K562 (cell line): ENCODE measurements at regions not wholly inside any gene's neighbourhood (a gene's known extent, or its start where the extent isn't known, plus 50 kb on each side); places are given as distances from the start of the nearest gene placed in this dataset.

Source experiments
- ATAC-seq: fragments of 200-7000 bp; cut with Tn5 transposase; 3 replicates; pipeline ENCODE4 v1.9.1; 2020; ENCODE audit warnings: moderate library complexity
- BruUV-seq: library from RNA; stranded (reverse); fragments of 400-500 nt; replicated peaks from 2 replicates; lab custom pipeline; 2021; lab: Mats Ljungman, UMichigan
- CTCF ChIA-PET: fragments of 300-600 bp; formaldehyde crosslinking; extraction: SDS; loops from one replicate; lab custom pipeline; 2021; ENCODE audit warnings: low intra/inter-chr PET ratio; lab: Yijun Ruan, JAX
- POLR2A ChIA-PET: fragments of 300-600, 350-650 bp; sonication (Branson Sonifier 250); formaldehyde crosslinking; extraction: SDS; loops from one replicate; lab custom pipeline; 2021; ENCODE audit warnings: antibody characterized with exemption, inconsistent platforms; lab: Yijun Ruan, JAX
- DNase-seq, 4 experiments: peaks; one replicate each; pipeline versions ENCODE4 v3.0.0 to v3.0.0-alpha.2; 2011 to 2018; ENCODE audit warnings: low spot score in 3 of 4, mixed read lengths in 3 of 4; ENCODE audit errors: extremely low read depth in 1 of 4
- FAIRE-seq: peaks from 2 replicates; lab custom pipeline; 2011; peaks lifted over from hg19 to GRCh38; lab: Jason Lieb, UNC
- H2AFZ ChIP-seq: 2 replicates; pipeline ENCODE4 v1.6.0; 2011; ENCODE audit warnings: low read depth, low read length, control low read depth, inconsistent platforms
- H3K27ac ChIP-seq: fragments of 200-600 bp; 3 replicates; pipeline ENCODE4 v1.8.0; 2011; ENCODE audit warnings: low read depth, mild to moderate bottlenecking, control low read depth, inconsistent platforms, low read length, moderate library complexity, mixed read lengths; ENCODE audit errors: extremely low read depth
- H3K27me3 ChIP-seq, 2 experiments: fragments of 300-600 bp in 1 of 2; 2 replicates in 1 of 2; 3 replicates in 1 of 2; pipeline versions ENCODE4 v1.6.0 to v1.8.0; 2011; ENCODE audit warnings: inconsistent platforms in 2 of 2, low read length in 2 of 2, mild to moderate bottlenecking in 1 of 2, mixed read lengths in 1 of 2, moderate library complexity in 1 of 2; ENCODE audit not compliant: control insufficient read depth in 2 of 2, insufficient read depth in 2 of 2
- H3K36me3 ChIP-seq: fragments of 300-600 bp; 3 replicates; pipeline ENCODE4 v1.8.0; 2011; ENCODE audit warnings: mild to moderate bottlenecking, low read length, inconsistent platforms; ENCODE audit not compliant: control insufficient read depth, insufficient read depth
- H3K4me1 ChIP-seq, 2 experiments: fragments of 200-600 bp in 1 of 2; replicated peaks in 1 of 2; 2 replicates in 1 of 2; 3 replicates in 1 of 2; pipeline versions ENCODE4 v1.5.1 to v1.8.0; 2011; ENCODE audit warnings: inconsistent platforms in 2 of 2, low read length in 2 of 2, mild to moderate bottlenecking in 1 of 2, mixed read lengths in 1 of 2, moderate library complexity in 1 of 2; ENCODE audit not compliant: control insufficient read depth in 2 of 2, insufficient read depth in 2 of 2
- H3K4me2 ChIP-seq: 2 replicates; pipeline ENCODE4 v1.6.1; 2011; ENCODE audit warnings: low read length, control low read depth, inconsistent platforms, mixed read lengths; ENCODE audit not compliant: insufficient read depth
- H3K4me3 ChIP-seq: fragments of 200-600 bp; sonication (generic), shearing (Covaris generic); 2 replicates; pipeline ENCODE4 v1.5.1; 2016; ENCODE audit warnings: control low read depth, inconsistent platforms
- H3K79me2 ChIP-seq: fragments of 200-600 bp; 3 replicates; pipeline ENCODE4 v1.8.0; 2011; ENCODE audit warnings: low read length, inconsistent platforms; ENCODE audit not compliant: control insufficient read depth, insufficient read depth
- H3K9ac ChIP-seq, 2 experiments: 2 replicates each; pipeline versions ENCODE4 v1.6.0 to v1.6.1; 2011; ENCODE audit warnings: low read depth in 2 of 2, low read length in 2 of 2, control low read depth in 1 of 2, inconsistent platforms in 1 of 2, mild to moderate bottlenecking in 1 of 2, mixed read lengths in 1 of 2; ENCODE audit not compliant: insufficient read depth in 1 of 2
- H3K9me1 ChIP-seq: one replicate; pipeline ENCODE4 v1.6.0; 2011; ENCODE audit warnings: inconsistent platforms, mild to moderate bottlenecking, low read length, moderate library complexity; ENCODE audit not compliant: control insufficient read depth, insufficient read depth
- H3K9me3 ChIP-seq: replicated peaks from 2 replicates; pipeline ENCODE4 v1.5.1; 2011; ENCODE audit warnings: low read depth, low read length, inconsistent platforms; ENCODE audit not compliant: control insufficient read depth, insufficient read depth
- H4K20me1 ChIP-seq: replicated peaks from 2 replicates; pipeline ENCODE4 v1.6.1; 2011; ENCODE audit warnings: low read length, inconsistent platforms, mixed read lengths; ENCODE audit not compliant: control insufficient read depth, insufficient read depth
- ARID1B ChIP-seq: fragments of 450-650 bp; IDR thresholded peaks from 2 replicates; pipeline ENCODE4 v1.6.1; 2016; ENCODE audit warnings: antibody characterized with exemption, mild to moderate bottlenecking, inconsistent platforms
- GABPB1 ChIP-seq: sonication (generic); formaldehyde crosslinking; IDR thresholded peaks from 2 replicates; pipeline ENCODE4 v1.8.0; 2022; ENCODE audit warnings: mild to moderate bottlenecking, missing genetic modification reagents
- HEY1 ChIP-seq: fragments of 250-450 bp; sonication (Bioruptor Pico); IDR thresholded peaks from 2 replicates; pipeline ENCODE4 v1.5.0; 2020; ENCODE audit warnings: mild to moderate bottlenecking, moderate library complexity, borderline replicate concordance
- HINFP ChIP-seq: fragments of 450-650 bp; conservative IDR thresholded peaks from 2 replicates; pipeline ENCODE4 v1.6.1; 2016; ENCODE audit warnings: missing genetic modification characterization, low read depth, mild to moderate bottlenecking, control low read depth, missing compliant biosample characterization
- KLF1 ChIP-seq: fragments of 450-650 bp; IDR thresholded peaks from 2 replicates; pipeline ENCODE4 v1.6.1; 2016; ENCODE audit warnings: missing genetic modification characterization, missing compliant biosample characterization
- PHB2 ChIP-seq: fragments of 450-650 bp; IDR thresholded peaks from 2 replicates; pipeline ENCODE4 v1.6.1; 2017; ENCODE audit warnings: low read depth
- POLR2AphosphoS2 ChIP-seq: IDR thresholded peaks from 2 replicates; pipeline ENCODE4 v1.6.1; 2012; ENCODE audit warnings: low read length, improper control_type of control experiment
- RUNX1 ChIP-seq: sonication (generic); IDR thresholded peaks from 2 replicates; pipeline ENCODE4 v1.6.1; 2016; ENCODE audit warnings: antibody characterized with exemption, low read depth
- XRCC5 ChIP-seq: fragments of 200-400 bp; formaldehyde crosslinking; IDR thresholded peaks from 2 replicates; pipeline ENCODE4 v1.6.1; 2017; ENCODE audit warnings: low read depth, mild to moderate bottlenecking, low read length
- ZBTB1 ChIP-seq: sonication (generic); formaldehyde crosslinking; IDR thresholded peaks from 2 replicates; pipeline ENCODE4 v1.8.1; 2023; ENCODE audit warnings: missing genetic modification reagents, low read depth, mild to moderate bottlenecking, borderline replicate concordance
- ZNF384 ChIP-seq: IDR thresholded peaks from 2 replicates; pipeline ENCODE4 v1.6.1; 2012; ENCODE audit warnings: low read depth, low read length, improper control_type of control experiment
- WGBS: fragments of 100-300 bp; shearing (Covaris generic); methylation state at CpG from one replicate; pipeline ENCODE4 v1.1.6; 2016; ENCODE audit warnings: low coverage, mixed read lengths; ENCODE audit not compliant: insufficient coverage; ENCODE audit errors: missing lambda C conversion rate; 5-methylcytosine and 5-hydroxymethylcytosine counted together
- in situ Hi-C: fragments of 300-500 bp; cut with MboI; formaldehyde crosslinking; loops from 4 replicates; pipeline ENCODE4 v1.15.0; 2018; ENCODE audit warnings: inconsistent platforms, mixed read lengths
- intact Hi-C: fragments of 100-400 bp; cut with micrococcal nuclease; formaldehyde crosslinking; loops from 2 replicates; pipeline ENCODE4 v1.14.2; 2022

GRCh38 chr12:74964390-74964789 is 245.2 kb downstream of the KCNC2 start:
- no peak for TF ChIP-seq HINFP (tag)
- TF ChIP-seq PHB2 = no peak
- no peak for TF ChIP-seq ZBTB1 (CRISPR knock-in tag)
- TF ChIP-seq HEY1 (CRISPR knock-in tag) = no peak
- TF ChIP-seq ARID1B = no peak
- TF ChIP-seq ZNF384 = no peak
- TF ChIP-seq KLF1 (tag) = no peak
- no peak for TF ChIP-seq XRCC5
- TF ChIP-seq RUNX1 = no peak
- TF ChIP-seq GABPB1 (CRISPR knock-in tag) = no peak
- TF ChIP-seq POLR2AphosphoS2 = no peak
- H3K4me2 ChIP-seq = no peak overlapping the region
- 0% methylated on average over 2 of the region's 2 CpGs for WGBS

More at GRCh38 chr12:74964390-74964789, 245.2 kb downstream of the KCNC2 start:
- ATAC-seq (no peak), FAIRE-seq (no peak), DNase-seq (no peak)
- ChIA-PET CTCF (no interaction called here), POLR2A (no interaction called here)
- Histone ChIP-seq H3K9ac (no peak overlapping the region), H3K9me1 (no peaks in the 10 kb centered on the region), H3K4me1 (no peaks in the 10 kb centered on the region), H3K79me2 (no peaks in the 10 kb centered on the region), H4K20me1 (no peaks in the 10 kb centered on the region), H2AFZ (no peak overlapping the region), H3K36me3 (no peaks in the 10 kb centered on the region), H3K9me3 (no peaks in the 10 kb centered on the region), H3K4me3 (no peak overlapping the region), H3K27me3 (no peaks in the 10 kb centered on the region), H3K27ac (no peak overlapping the region)
- intact Hi-C loops = no loop called here
- in situ Hi-C loops = no loop called here
- BruUV-seq = no TSS peak
